ENCODE measurements at regions not wholly inside any gene's neighbourhood (a gene's known extent, or its start where the extent isn't known, plus 50 kb on each side); places are given as distances from the start of the nearest gene placed in this dataset.

- TF ChIP-seq CTCF (IDR thresholded peaks at IDR 0.05) (no peak), EZH2phosphoT487 (IDR thresholded peaks at IDR 0.05) (no peak)
Measured at GRCh38 chr9:8052991-8053390, 253.4 kb upstream of the DMAC1 start.
